ENCODE measurements at regions not wholly inside any gene's neighbourhood (a gene's known extent, or its start where the extent isn't known, plus 50 kb on each side); places are given as distances from the start of the nearest gene placed in this dataset.

DNA sequence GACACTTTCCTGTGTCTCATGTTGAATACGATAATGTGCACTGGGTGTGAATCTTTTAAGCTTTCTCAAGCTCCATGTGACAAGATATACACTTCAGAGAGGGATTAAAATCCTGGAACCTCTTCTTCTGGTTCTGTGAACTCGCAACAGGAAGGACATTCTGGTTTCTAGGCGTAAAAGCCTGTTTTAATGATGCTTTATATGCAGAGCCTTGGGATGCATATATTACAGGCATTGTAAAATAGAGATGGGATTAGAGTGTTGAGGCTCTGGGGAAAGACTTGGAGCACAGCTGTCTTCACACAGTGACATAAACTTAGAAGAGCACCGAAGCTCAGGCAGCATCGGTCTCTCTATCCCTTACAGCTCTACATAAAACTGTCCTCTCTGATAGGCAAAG, 107.7 kb upstream of the SV2C start:
- H3K27me3 ChIP-seq (replicated peaks in 1 of 4; ENCODE audit: control insufficient read depth in 3 of 4, extremely low read depth in 1 of 4, insufficient read depth in 3 of 4, low read length in 3 of 4): peaks cover 0 to 1% (median 0%) of the 10 kb centered on the region in 4 experiments; a peak in 1 of 7 replicates
- 92% methylated on average over 5 of the region's 5 CpGs; no CpG with 5 or more reads in 1 of the 2 experiments for WGBS, 2 experiments (ENCODE audit: extremely low coverage in 1 of 2, insufficient coverage in 1 of 2, insufficient read length in 1 of 2, insufficient replicate concordance in 2 of 2, low coverage in 1 of 2, low lambda C conversion rate in 2 of 2, missing lambda C conversion rate in 1 of 2)
- no peaks in the 10 kb centered on the region; a peak in 1 of 4 replicates for H3K9me3 ChIP-seq (ENCODE audit: insufficient read depth in 2 of 2, low read depth in 1 of 2, low read length in 1 of 2)
- POLR2A ChIA-PET (ENCODE audit: partially characterized antibody): no interaction called here
- H3K18ac ChIP-seq (ENCODE audit: extremely low read depth, low read length): no peak overlapping the region
- H2BK15ac ChIP-seq (ENCODE audit: low read length): no peak overlapping the region
- H2BK5ac ChIP-seq (ENCODE audit: low read depth, low read length): no peak overlapping the region
- H3K4me3 ChIP-seq (ENCODE audit: extremely low read depth in 1 of 4, insufficient read depth in 2 of 4, low read depth in 3 of 4, low read length in 4 of 4): no peak overlapping the region
- no peak overlapping the region for H4K91ac ChIP-seq (replicated peaks; ENCODE audit: insufficient read length, low read length)
- no peak overlapping the region for H4K8ac ChIP-seq (ENCODE audit: extremely low read depth, insufficient read depth, low read length)
- H4K5ac ChIP-seq (ENCODE audit: insufficient read length, low read depth, low read length): no peak overlapping the region
- no peak overlapping the region for H2AFZ ChIP-seq (ENCODE audit: low read length)
- no peak overlapping the region for H3K14ac ChIP-seq (ENCODE audit: insufficient read length)
- DNase-seq (ENCODE audit: low read depth in 1 of 2, low spot score in 2 of 2): no peak
- H3K9ac ChIP-seq (replicated peaks in 1 of 4; ENCODE audit: extremely low read depth in 1 of 4, low read depth in 3 of 4, low read length in 3 of 4): no peak overlapping the region
- no peak overlapping the region for H2BK12ac ChIP-seq (ENCODE audit: low read depth, low read length)
- H3K27ac ChIP-seq (ENCODE audit: low read depth, low read length): no peak overlapping the region
- no peak overlapping the region for H3K4me2 ChIP-seq (ENCODE audit: insufficient read depth in 1 of 2, low read depth in 2 of 2, low read length in 2 of 2)
- no peak overlapping the region for H3K23ac ChIP-seq (ENCODE audit: insufficient read length)
- H3K23me2 ChIP-seq (ENCODE audit: low read depth, low read length): no peaks in the 10 kb centered on the region
- no peak overlapping the region for H3K56ac ChIP-seq (replicated peaks; ENCODE audit: insufficient read length, low read depth, low read length)
- no peak overlapping the region for H2BK20ac ChIP-seq (ENCODE audit: low read length)
- no peaks in the 10 kb centered on the region for H3K36me3 ChIP-seq (ENCODE audit: control insufficient read depth in 2 of 4, insufficient read depth in 4 of 4, low read length in 3 of 4)
- no peak overlapping the region for H2AK5ac ChIP-seq (ENCODE audit: low read depth, low read length)
- no peak for FAIRE-seq
- H3K79me2 ChIP-seq (ENCODE audit: control insufficient read depth in 1 of 2, insufficient read depth in 2 of 2, low read length in 2 of 2): no peaks in the 10 kb centered on the region
- no peaks in the 10 kb centered on the region for H3K4me1 ChIP-seq (replicated peaks in 1 of 4; ENCODE audit: control insufficient read depth in 3 of 4, insufficient read depth in 4 of 4, low read length in 3 of 4)
- CTCF ChIA-PET (ENCODE audit: partially characterized antibody): no interaction called here
- no peak overlapping the region for H3K4ac ChIP-seq (replicated peaks; ENCODE audit: insufficient read length, low read depth, low read length)
- H2BK120ac ChIP-seq (replicated peaks; ENCODE audit: low read depth, low read length): no peak overlapping the region
- no peaks in the 10 kb centered on the region for H4K20me1 ChIP-seq (replicated peaks in 1 of 2; ENCODE audit: control insufficient read depth in 1 of 2, insufficient read depth in 2 of 2, low read length in 2 of 2)
- no peaks in the 10 kb centered on the region for H3K79me1 ChIP-seq (ENCODE audit: low read depth, low read length)
- TF ChIP-seq GABPA (IDR thresholded peaks at IDR 0.05; ENCODE audit: borderline replicate concordance, insufficient read depth, low read length) (no peak), RNF2 (IDR thresholded peaks at IDR 0.05; ENCODE audit: borderline replicate concordance, low read depth, low read length, missing control alignments, poor library complexity, severe bottlenecking) (no peak), BRCA1 (IDR thresholded peaks at IDR 0.05; ENCODE audit: low read depth, low read length) (no peak), RBBP5 (IDR thresholded peaks at IDR 0.05; ENCODE audit: borderline replicate concordance, low read depth, low read length) (no peak), CBX5 (IDR thresholded peaks at IDR 0.05; ENCODE audit: low read depth, low read length) (no peak), KDM5A (IDR thresholded peaks at IDR 0.05; ENCODE audit: low read length) (no peak), SP2 (IDR thresholded peaks at IDR 0.05; ENCODE audit: low read length) (no peak), SP4 (IDR thresholded peaks at IDR 0.05; ENCODE audit: low read length) (no peak), CTBP2 (IDR thresholded peaks at IDR 0.05; ENCODE audit: borderline replicate concordance, insufficient read depth, insufficient read length, low read length) (no peak), SIX5 (IDR thresholded peaks at IDR 0.05; ENCODE audit: low read depth, low read length) (no peak), HDAC6 (IDR thresholded peaks at IDR 0.05; ENCODE audit: low read depth, low read length) (no peak), POLR2A (IDR thresholded peaks at IDR 0.05; ENCODE audit: control extremely low read depth in 1 of 2, low read depth in 2 of 2, low read length in 2 of 2) (no peak), JUND (IDR thresholded peaks at IDR 0.05; ENCODE audit: low read length) (no peak), BACH1 (IDR thresholded peaks at IDR 0.05; ENCODE audit: low read length) (no peak), KDM1A (IDR thresholded peaks at IDR 0.05; ENCODE audit: borderline replicate concordance, low read length) (no peak)
- TF ChIP-seq, protein P1, sequence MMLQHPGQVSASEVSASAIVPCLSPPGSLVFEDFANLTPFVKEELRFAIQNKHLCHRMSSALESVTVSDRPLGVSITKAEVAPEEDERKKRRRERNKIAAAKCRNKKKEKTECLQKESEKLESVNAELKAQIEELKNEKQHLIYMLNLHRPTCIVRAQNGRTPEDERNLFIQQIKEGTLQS (IDR thresholded peaks at IDR 0.05; ENCODE audit: insufficient read depth, low read depth, low read length): no peak

Data from H1 (cell line).